SH-SY5Y (cell line): ENCODE measurements at regions not wholly inside any gene's neighbourhood (a gene's known extent, or its start where the extent isn't known, plus 50 kb on each side); places are given as distances from the start of the nearest gene placed in this dataset.

Experiments
- GATA2 ChIP-seq: IDR thresholded peaks from 2 replicates; pipeline ENCODE4 v1.6.1; 2011; ENCODE audit warnings: mild to moderate bottlenecking, low read depth, low read length
- GATA3 ChIP-seq: IDR thresholded peaks from 2 replicates; pipeline ENCODE4 v1.6.1; 2011; ENCODE audit warnings: low read depth, mild to moderate bottlenecking, low read length, moderate library complexity

GRCh38 chr1:187203257-187203656 lies 374.5 kb downstream of the PLA2G4A start:
- TF ChIP-seq GATA2 (no peak), GATA3 (no peak)
